Nephron (organoid): ENCODE measurements at regions not wholly inside any gene's neighbourhood (a gene's known extent, or its start where the extent isn't known, plus 50 kb on each side); places are given as distances from the start of the nearest gene placed in this dataset.

Experiments used
- H3K27ac Mint-ChIP-seq, 3 experiments: 2 replicates each; pipeline ENCODE4 v1.8.0; 2020; ENCODE audit warnings: mixed read lengths in 3 of 3, mild to moderate bottlenecking in 2 of 3, moderate library complexity in 1 of 3
- H3K27me3 Mint-ChIP-seq: 2 replicates; pipeline ENCODE4 v1.8.0; 2021; ENCODE audit warnings: low read depth, mild to moderate bottlenecking, moderate library complexity, mixed read lengths
- H3K36me3 Mint-ChIP-seq: 2 replicates; pipeline ENCODE4 v1.8.0; 2020; ENCODE audit warnings: low read depth, mixed read lengths
- H3K4me1 Mint-ChIP-seq: 2 replicates; pipeline ENCODE4 v1.8.0; 2020; ENCODE audit warnings: mixed read lengths
- H3K4me3 Mint-ChIP-seq, 3 experiments: 2 replicates each; pipeline ENCODE4 v1.8.0; 2020; ENCODE audit warnings: mild to moderate bottlenecking in 3 of 3, mixed read lengths in 3 of 3, moderate library complexity in 2 of 3
- H3K9me3 Mint-ChIP-seq: 2 replicates; pipeline ENCODE4 v1.8.0; 2020; ENCODE audit warnings: mixed read lengths
- TF ChIP-seq, protein P1 (sequence below), 3 experiments: fragments of 200-600 bp; sonication (generic); IDR thresholded peaks; one replicate each; pipeline ENCODE4 v1.5.0; 2021; ENCODE audit warnings: antibody characterized with exemption in 3 of 3; ENCODE audit not compliant: unreplicated experiment in 3 of 3

DNA sequence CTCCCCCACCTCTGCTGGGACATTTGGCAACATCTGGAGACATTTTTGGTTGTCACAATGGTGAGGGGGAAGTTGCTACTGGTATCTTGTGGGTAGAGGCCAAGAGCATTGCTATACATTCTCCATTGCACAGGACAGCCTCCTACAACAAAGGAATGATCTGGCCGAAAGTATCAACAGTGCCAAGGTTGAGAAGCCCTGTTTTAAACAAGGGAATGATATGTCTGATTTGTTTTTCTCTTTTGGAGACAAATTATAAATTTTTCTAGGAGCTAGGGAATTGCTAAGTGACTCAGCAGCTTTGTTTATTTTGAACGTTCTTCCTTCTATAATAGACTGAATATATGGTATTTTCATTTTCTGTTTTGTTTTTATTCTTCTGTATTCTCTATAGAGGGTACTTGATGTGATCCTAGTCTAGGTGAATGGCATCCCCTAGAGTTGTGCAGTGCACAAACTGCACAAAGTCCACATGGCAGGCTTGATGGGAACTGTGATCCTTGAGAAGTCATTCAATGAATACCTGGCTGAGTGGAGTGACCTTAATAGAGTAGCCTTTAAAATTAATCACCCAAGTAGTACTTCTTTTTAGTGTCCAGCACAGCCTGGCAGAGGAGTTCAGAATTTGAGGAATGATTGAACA lies 288.6 kb upstream of the USP24 start:
- TF ChIP-seq, protein P1, sequence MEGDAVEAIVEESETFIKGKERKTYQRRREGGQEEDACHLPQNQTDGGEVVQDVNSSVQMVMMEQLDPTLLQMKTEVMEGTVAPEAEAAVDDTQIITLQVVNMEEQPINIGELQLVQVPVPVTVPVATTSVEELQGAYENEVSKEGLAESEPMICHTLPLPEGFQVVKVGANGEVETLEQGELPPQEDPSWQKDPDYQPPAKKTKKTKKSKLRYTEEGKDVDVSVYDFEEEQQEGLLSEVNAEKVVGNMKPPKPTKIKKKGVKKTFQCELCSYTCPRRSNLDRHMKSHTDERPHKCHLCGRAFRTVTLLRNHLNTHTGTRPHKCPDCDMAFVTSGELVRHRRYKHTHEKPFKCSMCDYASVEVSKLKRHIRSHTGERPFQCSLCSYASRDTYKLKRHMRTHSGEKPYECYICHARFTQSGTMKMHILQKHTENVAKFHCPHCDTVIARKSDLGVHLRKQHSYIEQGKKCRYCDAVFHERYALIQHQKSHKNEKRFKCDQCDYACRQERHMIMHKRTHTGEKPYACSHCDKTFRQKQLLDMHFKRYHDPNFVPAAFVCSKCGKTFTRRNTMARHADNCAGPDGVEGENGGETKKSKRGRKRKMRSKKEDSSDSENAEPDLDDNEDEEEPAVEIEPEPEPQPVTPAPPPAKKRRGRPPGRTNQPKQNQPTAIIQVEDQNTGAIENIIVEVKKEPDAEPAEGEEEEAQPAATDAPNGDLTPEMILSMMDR (IDR thresholded peaks at IDR 0.05; ENCODE audit: unreplicated experiment in 3 of 3), result no peak
- Mint-ChIP-seq H3K27ac (peak overlapping the region; percentile 30 to 76 (median 50)), H3K9me3 (no peaks in the 10 kb centered on the region), H3K4me1 (peaks cover 39% of the 10 kb centered on the region), H3K27me3 (peaks cover 24% of the 10 kb centered on the region), H3K36me3 (no peaks in the 10 kb centered on the region), H3K4me3 (no peak overlapping the region)

DNA sequence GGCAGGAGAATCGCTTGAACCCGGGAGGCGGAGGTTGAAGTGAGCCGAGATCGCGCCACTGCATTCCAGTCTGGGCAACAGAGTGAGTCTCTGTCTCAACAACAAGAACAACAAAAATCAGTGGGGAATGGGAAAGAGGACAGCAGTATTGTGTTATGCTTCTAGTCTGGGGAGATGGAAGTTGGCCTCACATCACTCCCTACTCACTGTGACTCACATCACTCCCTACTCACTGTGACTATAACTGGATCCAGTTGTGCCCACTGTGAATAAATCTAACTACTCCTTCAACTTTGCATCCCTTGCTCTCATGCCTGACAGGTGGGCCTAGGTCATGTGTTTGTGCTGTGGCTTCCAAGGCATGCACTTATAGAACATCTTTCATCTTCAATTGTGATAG lies 285.4 kb upstream of the USP24 start:
- Mint-ChIP-seq H3K36me3 (no peaks in the 10 kb centered on the region), H3K9me3 (peaks cover 6% of the 10 kb centered on the region), H3K27ac (no peak overlapping the region), H3K4me1 (peaks cover 17% of the 10 kb centered on the region), H3K27me3 (peaks cover 14% of the 10 kb centered on the region), H3K4me3 (no peak overlapping the region)
- TF ChIP-seq, protein P1 (IDR thresholded peaks at IDR 0.05; ENCODE audit: unreplicated experiment in 3 of 3), result no peak

DNA sequence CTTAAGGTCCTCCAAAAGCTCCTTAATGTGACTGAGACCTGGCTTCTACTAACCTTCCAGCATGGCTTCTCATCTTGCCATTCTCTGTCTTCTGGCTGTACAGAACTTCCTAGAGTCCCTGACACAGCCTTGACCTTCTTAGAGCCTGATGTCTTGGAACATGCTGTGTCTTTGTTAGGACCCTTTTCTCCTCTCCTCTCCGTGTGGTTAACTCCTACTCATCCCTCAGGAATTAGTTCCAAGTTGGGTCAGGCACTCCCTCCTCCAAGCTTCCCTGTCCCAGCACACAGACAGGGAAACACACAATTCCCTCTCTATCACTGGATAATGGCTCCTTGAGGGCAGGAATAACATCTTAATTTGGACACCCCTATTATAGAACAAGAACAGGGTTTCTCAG lies 275.4 kb upstream of the USP24 start:
- Mint-ChIP-seq H3K36me3 (no peaks in the 10 kb centered on the region), H3K27me3 (peaks cover 11% of the 10 kb centered on the region), H3K4me1 (peaks cover 17% of the 10 kb centered on the region), H3K9me3 (peaks cover 7% of the 10 kb centered on the region), H3K4me3 (no peak overlapping the region), H3K27ac (no peak overlapping the region)
- TF ChIP-seq, protein P1 (IDR thresholded peaks at IDR 0.05; ENCODE audit: unreplicated experiment in 3 of 3), result no peak

DNA sequence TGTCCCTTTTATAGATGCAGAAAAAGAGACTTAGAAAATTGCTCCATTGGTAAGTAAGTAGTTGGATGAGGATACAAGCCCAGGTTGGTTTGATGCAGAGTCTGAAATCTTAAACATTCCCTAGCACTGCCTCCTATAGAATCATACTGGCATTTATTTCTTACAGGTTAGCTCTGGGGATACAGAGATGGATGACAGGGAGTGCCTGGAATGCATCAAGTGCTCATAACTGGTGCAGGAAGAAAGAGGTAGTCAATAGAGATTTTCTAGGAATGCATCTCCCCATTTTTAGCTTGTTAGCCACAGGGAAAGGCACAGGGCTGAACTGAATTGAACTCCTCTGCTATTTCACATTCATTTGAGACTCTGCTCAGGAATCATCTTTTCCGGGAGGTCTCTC lies 269.0 kb upstream of the USP24 start:
- Mint-ChIP-seq H3K4me1 (peaks cover 20% of the 10 kb centered on the region), H3K36me3 (no peaks in the 10 kb centered on the region), H3K27ac (no peak overlapping the region), H3K9me3 (peaks cover 5% of the 10 kb centered on the region), H3K4me3 (no peak overlapping the region), H3K27me3 (peaks cover 3% of the 10 kb centered on the region)
- TF ChIP-seq, protein P1 (IDR thresholded peaks at IDR 0.05; ENCODE audit: unreplicated experiment in 3 of 3), result no peak

DNA sequence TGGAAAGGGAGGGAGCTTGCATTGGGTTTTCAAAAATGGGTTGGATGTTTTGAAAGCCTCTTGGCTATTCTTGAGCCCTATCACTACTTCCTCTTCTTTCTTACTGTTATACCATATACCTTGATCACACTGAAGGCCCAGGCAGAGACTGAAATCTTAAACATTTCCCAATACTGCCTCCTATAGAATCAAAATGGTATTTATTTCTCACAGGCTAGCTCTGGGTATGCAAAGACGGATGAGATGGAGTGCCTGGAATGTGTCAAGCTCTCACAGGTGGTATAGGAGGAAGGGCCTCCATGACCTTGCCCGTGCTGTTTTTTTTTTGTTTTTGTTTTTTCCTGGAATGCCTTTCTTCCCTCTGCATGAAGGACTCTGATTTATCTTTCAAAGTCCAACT lies 268.4 kb upstream of the USP24 start:
- Mint-ChIP-seq H3K9me3 (peaks cover 9% of the 10 kb centered on the region), H3K4me3 (no peak overlapping the region), H3K4me1 (peaks cover 26% of the 10 kb centered on the region), H3K27ac (no peak overlapping the region), H3K36me3 (no peaks in the 10 kb centered on the region), H3K27me3 (peaks cover 3% of the 10 kb centered on the region)
- TF ChIP-seq, protein P1 (IDR thresholded peaks at IDR 0.05; ENCODE audit: unreplicated experiment in 3 of 3), result no peak

DNA sequence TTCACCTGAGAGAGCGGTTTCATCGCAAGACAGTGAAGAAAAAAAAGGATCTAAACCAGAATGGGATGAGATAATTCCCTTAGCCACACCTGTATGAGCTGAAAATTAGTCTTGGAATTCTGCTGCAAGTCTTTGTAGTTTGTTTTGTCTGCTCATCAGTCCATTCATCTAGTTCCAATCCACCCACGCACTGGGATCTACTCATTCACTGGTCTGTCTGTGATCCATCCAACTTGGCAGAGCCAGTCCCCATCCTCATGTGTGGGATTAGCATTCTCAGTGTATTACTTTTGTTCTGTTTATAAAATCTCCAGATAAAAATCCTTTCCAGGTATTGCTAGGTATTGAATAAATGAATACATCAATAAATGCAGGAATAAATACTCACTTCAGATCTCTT lies 266.5 kb upstream of the USP24 start:
- Mint-ChIP-seq H3K27me3 (peaks cover 7% of the 10 kb centered on the region), H3K36me3 (peaks cover 3% of the 10 kb centered on the region), H3K9me3 (peaks cover 18% of the 10 kb centered on the region), H3K4me3 (no peak overlapping the region), H3K27ac (peak overlapping the region in 1 of 3 experiments; percentile 85), H3K4me1 (peaks cover 29% of the 10 kb centered on the region)
- TF ChIP-seq, protein P1 (IDR thresholded peaks at IDR 0.05; ENCODE audit: unreplicated experiment in 3 of 3), result no peak
